ENCODE measurements at regions not wholly inside any gene's neighbourhood (a gene's known extent, or its start where the extent isn't known, plus 50 kb on each side); places are given as distances from the start of the nearest gene placed in this dataset.

GRCh38 chr2:122800781-122801180 is 1045.3 kb downstream of the TSN start:
- no peak overlapping the region for H2AK5ac ChIP-seq (ENCODE audit: low read depth, low read length)
- no peak overlapping the region for H3K18ac ChIP-seq (ENCODE audit: extremely low read depth, low read length)
- no peak overlapping the region for H3K4me3 ChIP-seq (ENCODE audit: extremely low read depth in 1 of 4, insufficient read depth in 2 of 4, low read depth in 3 of 4, low read length in 4 of 4)
- no peak for FAIRE-seq
- H2BK5ac ChIP-seq (ENCODE audit: low read depth, low read length) = no peak overlapping the region
- DNase-seq (ENCODE audit: low read depth in 1 of 2, low spot score in 2 of 2) = no peak
- H4K8ac ChIP-seq (ENCODE audit: extremely low read depth, insufficient read depth, low read length) = no peak overlapping the region
- H2BK120ac ChIP-seq (replicated peaks; ENCODE audit: low read depth, low read length) = no peak overlapping the region
- no peak overlapping the region for H3K4ac ChIP-seq (replicated peaks; ENCODE audit: insufficient read length, low read depth, low read length)
- H4K5ac ChIP-seq (ENCODE audit: insufficient read length, low read depth, low read length) = no peak overlapping the region
- POLR2A ChIA-PET (ENCODE audit: partially characterized antibody) = no interaction called here
- 88% methylated on average over 1 of the region's 1 CpG; no CpG with 5 or more reads in 1 of the 2 experiments for WGBS, 2 experiments (ENCODE audit: extremely low coverage in 1 of 2, insufficient coverage in 1 of 2, insufficient read length in 1 of 2, insufficient replicate concordance in 2 of 2, low coverage in 1 of 2, low lambda C conversion rate in 2 of 2, missing lambda C conversion rate in 1 of 2)
- no peak overlapping the region for H2BK12ac ChIP-seq (ENCODE audit: low read depth, low read length)
- no peaks in the 10 kb centered on the region for H3K79me1 ChIP-seq (ENCODE audit: low read depth, low read length)
- no peaks in the 10 kb centered on the region for H3K27me3 ChIP-seq (replicated peaks in 1 of 4; ENCODE audit: control insufficient read depth in 3 of 4, extremely low read depth in 1 of 4, insufficient read depth in 3 of 4, low read length in 3 of 4)
- no peak overlapping the region for H3K27ac ChIP-seq (ENCODE audit: low read depth, low read length)
- no peaks in the 10 kb centered on the region for H3K36me3 ChIP-seq (ENCODE audit: control insufficient read depth in 2 of 4, insufficient read depth in 4 of 4, low read length in 3 of 4)
- no peak overlapping the region for H2AFZ ChIP-seq (ENCODE audit: low read length)
- H3K56ac ChIP-seq (replicated peaks; ENCODE audit: insufficient read length, low read depth, low read length) = no peak overlapping the region
- H4K91ac ChIP-seq (replicated peaks; ENCODE audit: insufficient read length, low read length) = no peak overlapping the region
- no peak overlapping the region for H3K14ac ChIP-seq (ENCODE audit: insufficient read length)
- H4K20me1 ChIP-seq (replicated peaks in 1 of 2; ENCODE audit: control insufficient read depth in 1 of 2, insufficient read depth in 2 of 2, low read length in 2 of 2) = no peaks in the 10 kb centered on the region
- TF ChIP-seq SIN3A (conservative IDR thresholded peaks at IDR 0.05 in 1 of 2, IDR thresholded peaks at IDR 0.05 in 1 of 2; ENCODE audit: low read depth in 1 of 2, low read length in 2 of 2) (no peak), SUZ12 (IDR thresholded peaks at IDR 0.05; ENCODE audit: low read length) (no peak), EGR1 (IDR thresholded peaks at IDR 0.05; ENCODE audit: borderline replicate concordance, low read depth, low read length) (no peak), CHD1 (IDR thresholded peaks at IDR 0.05; ENCODE audit: low read depth, low read length) (no peak), EZH2 (IDR thresholded peaks at IDR 0.05; ENCODE audit: low read depth, low read length, severe bottlenecking) (no peak), POLR2A (IDR thresholded peaks at IDR 0.05; ENCODE audit: control extremely low read depth in 1 of 2, low read depth in 2 of 2, low read length in 2 of 2) (no peak), HDAC2 (IDR thresholded peaks at IDR 0.05; ENCODE audit: borderline replicate concordance in 1 of 2, low read depth in 2 of 2, low read length in 2 of 2) (no peak), MAFK (IDR thresholded peaks at IDR 0.05; ENCODE audit: low read depth, low read length) (no peak), SIRT6 (IDR thresholded peaks at IDR 0.05; ENCODE audit: low read length) (no peak), CEBPB (IDR thresholded peaks at IDR 0.05; ENCODE audit: low read depth, low read length) (no peak), RBBP5 (IDR thresholded peaks at IDR 0.05; ENCODE audit: borderline replicate concordance, low read depth, low read length) (no peak)
- no peaks in the 10 kb centered on the region for H3K9me3 ChIP-seq (ENCODE audit: insufficient read depth in 2 of 2, low read depth in 1 of 2, low read length in 1 of 2)
- no peak overlapping the region for H3K23ac ChIP-seq (ENCODE audit: insufficient read length)
- H3K23me2 ChIP-seq (ENCODE audit: low read depth, low read length) = no peaks in the 10 kb centered on the region
- CTCF ChIA-PET (ENCODE audit: partially characterized antibody) = no interaction called here
- no peak overlapping the region for H2BK15ac ChIP-seq (ENCODE audit: low read length)
- no peaks in the 10 kb centered on the region for H3K4me1 ChIP-seq (replicated peaks in 1 of 4; ENCODE audit: control insufficient read depth in 3 of 4, insufficient read depth in 4 of 4, low read length in 3 of 4)
- H2BK20ac ChIP-seq (ENCODE audit: low read length) = no peak overlapping the region
- no peaks in the 10 kb centered on the region for H3K79me2 ChIP-seq (ENCODE audit: control insufficient read depth in 1 of 2, insufficient read depth in 2 of 2, low read length in 2 of 2)
- H3K9ac ChIP-seq (replicated peaks in 1 of 4; ENCODE audit: extremely low read depth in 1 of 4, low read depth in 3 of 4, low read length in 3 of 4) = no peak overlapping the region
- no peak overlapping the region for H3K4me2 ChIP-seq (ENCODE audit: insufficient read depth in 1 of 2, low read depth in 2 of 2, low read length in 2 of 2)
